HG03108 (cell line): ENCODE measurements at regions not wholly inside any gene's neighbourhood (a gene's known extent, or its start where the extent isn't known, plus 50 kb on each side); places are given as distances from the start of the nearest gene placed in this dataset.
A peak's percentile ranks its signal among the peaks of the same experiment; 100 is the strongest.
"Not testable (repeated sequence)": the region's sequence is repeated elsewhere in the genome, so short reads cannot be mapped to it uniquely, and the experiment has no call there.

Experiments used
- ATAC-seq: cut with Tn5 transposase; IDR thresholded peaks from one replicate; pipeline ENCODE4 v1.9.1; 2021; ENCODE audit warnings: moderate library complexity; ENCODE audit not compliant: unreplicated experiment

GRCh38 chr1:56133522-56134472 lies 445.6 kb downstream of the PLPP3 start:
- peak; percentile 69 for ATAC-seq

- ATAC-seq, result no peak
These were observed 446.8 kb downstream of the PLPP3 start for GRCh38 chr1:56132520-56132919.

- ATAC-seq, result no peak
These were observed 449.5 kb downstream of the PLPP3 start for GRCh38 chr1:56129837-56130236.

GRCh38 chr1:56125316-56125715 lies 454.0 kb downstream of the PLPP3 start:
- ATAC-seq, result no peak

GRCh38 chr1:56123826-56124225 lies 455.5 kb downstream of the PLPP3 start:
- no peak for ATAC-seq

GRCh38 chr1:56123421-56123820 lies 455.9 kb downstream of the PLPP3 start:
- no peak for ATAC-seq

GRCh38 chr1:56120021-56120420 lies 459.3 kb downstream of the PLPP3 start:
- ATAC-seq, result no peak

GRCh38 chr1:56118676-56119075 lies 460.7 kb downstream of the PLPP3 start:
- ATAC-seq, result not testable (repeated sequence)

- no peak for ATAC-seq
These were observed 463.7 kb downstream of the PLPP3 start for GRCh38 chr1:56115701-56116100.

GRCh38 chr1:56113679-56114078 lies 465.7 kb downstream of the PLPP3 start:
- ATAC-seq, result no peak

- no peak for ATAC-seq
These were observed 472.1 kb downstream of the PLPP3 start for GRCh38 chr1:56107275-56107638.

GRCh38 chr1:56106531-56107274 lies 472.7 kb downstream of the PLPP3 start:
- no peak for ATAC-seq

GRCh38 chr1:56105397-56105796 lies 474.0 kb downstream of the PLPP3 start:
- ATAC-seq, result no peak

GRCh38 chr1:56099766-56100265 lies 479.5 kb downstream of the PLPP3 start:
- ATAC-seq, result no peak

GRCh38 chr1:56098946-56099345 lies 480.4 kb downstream of the PLPP3 start:
- no peak for ATAC-seq

GRCh38 chr1:56097713-56098112 lies 481.6 kb downstream of the PLPP3 start:
- no peak for ATAC-seq

GRCh38 chr1:56095696-56096665 lies 483.4 kb downstream of the PLPP3 start:
- no peak for ATAC-seq

- no peak for ATAC-seq
These were observed 485.2 kb downstream of the PLPP3 start for GRCh38 chr1:56094168-56094567.

- ATAC-seq, result no peak
These were observed 486.4 kb downstream of the PLPP3 start for GRCh38 chr1:56092684-56093570.

- ATAC-seq, result not testable (repeated sequence)
These were observed 489.5 kb downstream of the PLPP3 start for GRCh38 chr1:56089826-56090225.
